CD4-positive, alpha-beta T cell treated with Interleukin-10 for 1 hour (primary cell): ENCODE measurements at regions not wholly inside any gene's neighbourhood (a gene's known extent, or its start where the extent isn't known, plus 50 kb on each side); places are given as distances from the start of the nearest gene placed in this dataset.

Experiments used
- DNase-seq: peaks from one replicate; pipeline ENCODE4 v3.0.0-alpha.2; 2020

DNA sequence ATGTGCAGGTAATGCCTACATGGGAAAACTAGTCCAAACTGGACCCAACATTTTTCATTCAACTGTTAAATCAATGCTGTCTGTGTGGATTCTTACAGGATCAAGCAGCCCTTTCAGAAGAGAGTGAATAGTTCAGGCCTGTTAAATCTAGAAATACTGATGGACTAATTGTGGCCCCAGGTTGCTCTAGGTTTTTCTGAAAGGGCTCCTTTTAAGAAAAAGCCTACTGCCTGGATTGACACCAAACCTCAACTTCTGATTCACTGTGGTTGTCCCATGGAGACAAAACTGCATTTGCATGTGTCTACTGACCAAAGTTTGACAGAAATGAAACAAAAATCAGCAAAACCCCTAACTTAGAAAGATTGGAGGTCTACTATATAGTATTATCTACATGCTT is 437.0 kb downstream of the KLF12 start:
- DNase-seq: no peak

DNA sequence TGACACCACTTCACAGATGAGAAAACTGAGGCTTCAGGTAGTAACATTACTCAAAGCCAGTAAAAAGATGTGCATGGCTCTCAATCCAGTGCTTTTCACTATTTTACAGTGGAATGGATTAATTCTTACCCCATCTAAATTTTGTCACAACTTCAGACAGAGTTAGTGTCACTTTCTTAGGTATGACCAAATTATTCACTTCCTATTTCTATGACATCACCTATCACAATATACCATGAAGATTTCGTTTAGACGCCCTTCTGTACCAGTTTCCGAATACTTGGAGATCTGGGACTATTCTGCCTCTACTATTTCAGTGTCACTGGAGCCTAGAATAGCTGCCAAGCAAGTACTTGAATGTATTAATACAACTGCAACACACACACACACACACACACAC is 437.5 kb downstream of the KLF12 start:
- DNase-seq: no peak

DNA sequence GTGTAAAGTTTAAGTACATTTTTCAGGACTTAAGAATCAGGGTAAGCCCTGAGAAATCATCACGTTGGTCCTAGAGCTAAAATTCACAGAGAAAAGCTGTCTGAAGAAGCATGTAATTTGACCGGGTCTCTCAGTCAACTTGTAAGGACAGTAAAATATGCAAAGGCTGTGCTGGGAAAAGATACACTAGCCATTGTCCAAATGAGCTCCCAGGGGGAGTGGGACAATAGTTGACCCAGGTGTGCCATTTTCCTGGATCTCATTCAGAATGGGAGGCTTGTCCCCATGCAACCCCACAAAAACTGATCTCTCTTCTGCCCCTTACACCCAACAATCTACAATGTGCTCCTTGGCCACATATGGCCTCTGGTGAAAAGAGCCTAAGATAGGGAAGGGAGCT is 437.9 kb downstream of the KLF12 start:
- no peak for DNase-seq

DNA sequence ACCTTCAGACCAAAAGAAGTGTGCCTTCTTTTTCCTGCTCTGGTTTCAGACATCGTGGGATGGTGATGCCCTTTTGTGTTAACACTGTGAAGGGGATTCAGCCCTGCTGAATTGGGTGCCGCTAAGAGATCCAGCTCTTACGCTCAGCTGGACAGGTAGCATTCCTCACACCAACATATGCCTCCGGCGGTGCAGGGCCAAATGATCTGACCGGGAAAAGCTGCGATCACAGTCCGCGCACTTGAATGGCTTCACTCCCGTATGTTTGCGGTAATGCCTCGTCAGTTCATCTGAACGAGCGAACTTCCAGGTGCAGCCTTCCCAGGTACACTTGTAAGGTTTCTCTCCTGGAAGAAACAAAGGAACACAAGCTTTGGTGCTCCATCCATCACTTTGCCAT is 438.9 kb downstream of the KLF12 start:
- DNase-seq: no peak

DNA sequence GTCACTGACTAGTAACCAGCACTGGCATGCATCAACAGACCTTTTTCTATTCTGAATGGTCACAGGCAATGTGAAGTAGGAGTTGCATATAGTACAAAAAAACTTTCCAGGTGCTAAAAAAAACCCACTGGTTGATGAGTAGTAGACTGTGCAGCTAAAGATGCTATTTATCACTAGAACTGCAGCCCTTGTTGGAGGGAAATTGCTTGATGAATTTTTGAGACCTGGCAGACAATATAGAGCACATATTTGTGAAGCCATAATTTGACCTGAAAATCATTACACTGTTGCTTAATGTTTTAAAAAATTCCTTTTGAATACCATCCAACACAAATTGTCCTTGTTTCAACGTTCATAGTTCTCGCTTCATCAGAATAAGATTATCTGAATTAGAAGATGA is 441.0 kb downstream of the KLF12 start:
- DNase-seq: no peak

DNA sequence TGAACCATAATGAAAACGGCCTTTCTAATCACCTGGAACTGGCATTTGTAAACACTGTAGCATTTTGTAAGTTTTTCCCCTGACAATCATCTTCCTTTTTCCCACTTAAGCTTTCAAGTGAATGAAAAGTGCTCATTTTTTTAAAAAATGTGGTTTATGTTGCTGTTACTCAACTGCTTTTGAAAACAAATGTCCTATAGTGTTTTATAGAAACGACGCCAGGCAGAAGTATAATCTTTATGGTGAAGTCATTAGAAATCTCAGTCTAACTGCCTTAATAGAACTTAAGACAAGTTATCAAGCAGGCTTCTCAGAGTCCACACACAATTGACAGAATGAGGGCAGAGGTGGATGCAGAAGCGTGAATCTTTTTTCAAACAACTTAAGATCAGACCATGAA is 442.3 kb downstream of the KLF12 start:
- no peak for DNase-seq

DNA sequence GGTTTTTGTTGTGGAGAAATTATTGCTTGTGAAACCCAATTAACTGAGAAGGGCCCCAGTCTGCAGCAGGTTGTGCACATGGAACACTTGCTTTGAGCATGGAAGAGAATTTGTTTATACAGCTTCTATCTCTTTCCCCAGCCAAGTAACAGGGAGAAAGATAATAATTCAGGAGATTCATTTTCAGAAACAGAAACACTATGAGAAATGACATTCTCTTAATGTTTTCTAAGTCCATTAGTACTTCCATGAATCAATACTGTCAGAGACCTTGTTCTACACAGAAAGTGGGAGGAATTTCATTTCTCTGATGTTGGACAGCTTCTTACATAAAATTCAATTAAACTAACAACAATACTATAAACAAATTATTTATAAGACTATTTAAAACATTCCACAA is 446.3 kb downstream of the KLF12 start:
- DNase-seq: no peak

DNA sequence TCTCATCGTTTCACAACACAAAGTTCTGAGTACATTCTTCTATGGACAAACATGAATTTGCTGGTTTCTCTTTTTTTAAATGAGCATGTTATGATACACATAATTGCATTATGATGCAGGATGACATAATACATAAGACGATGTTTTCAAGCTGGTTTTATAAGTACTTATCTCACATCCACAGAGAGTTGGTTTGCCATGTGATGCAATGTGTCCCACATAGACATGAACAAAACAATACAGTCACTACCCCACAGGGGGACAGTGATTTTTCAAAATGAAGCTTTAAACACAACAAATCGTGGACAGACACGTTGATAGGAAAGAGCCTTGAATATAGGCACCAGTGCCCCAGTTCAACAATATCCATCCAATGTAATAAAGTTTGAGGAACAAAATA is 447.1 kb downstream of the KLF12 start:
- DNase-seq: no peak

DNA sequence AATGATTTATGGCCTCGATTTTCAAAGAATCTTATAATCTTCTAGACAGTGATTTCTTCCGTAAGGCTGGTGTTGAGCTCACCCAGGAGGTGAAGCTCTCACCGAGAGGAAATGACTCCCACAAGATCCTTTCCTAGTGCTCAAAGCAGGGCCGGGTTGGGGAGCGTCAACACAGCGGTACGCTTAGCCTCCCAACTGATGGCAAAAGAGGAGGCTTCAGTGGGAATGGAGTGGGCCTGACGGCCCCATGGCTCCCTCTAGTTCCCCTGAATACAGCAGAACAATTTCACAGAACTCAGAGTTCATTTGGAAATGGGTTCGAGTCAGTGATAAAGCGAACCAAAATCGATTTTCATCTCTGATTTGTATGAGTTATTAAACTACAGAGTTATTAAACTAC is 449.5 kb downstream of the KLF12 start:
- DNase-seq: no peak

DNA sequence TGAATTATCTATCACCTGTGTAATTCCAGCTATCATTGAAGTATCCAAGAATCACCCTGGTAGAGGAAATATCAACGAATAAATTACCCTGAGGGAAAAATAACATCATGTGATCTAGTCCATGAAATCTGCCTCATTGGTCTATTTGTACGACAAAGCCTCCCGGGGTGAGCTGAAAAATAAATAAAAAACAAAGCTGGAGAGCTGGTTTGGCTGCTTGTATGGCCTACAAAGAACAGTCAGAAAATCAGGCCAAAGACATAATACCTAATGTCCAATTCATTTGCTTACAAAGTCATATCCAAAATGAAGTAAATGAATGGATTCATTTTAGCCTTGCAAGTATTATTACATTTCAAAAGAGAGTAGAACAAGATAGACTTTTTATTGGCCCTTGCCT is 449.9 kb downstream of the KLF12 start:
- DNase-seq: no peak

DNA sequence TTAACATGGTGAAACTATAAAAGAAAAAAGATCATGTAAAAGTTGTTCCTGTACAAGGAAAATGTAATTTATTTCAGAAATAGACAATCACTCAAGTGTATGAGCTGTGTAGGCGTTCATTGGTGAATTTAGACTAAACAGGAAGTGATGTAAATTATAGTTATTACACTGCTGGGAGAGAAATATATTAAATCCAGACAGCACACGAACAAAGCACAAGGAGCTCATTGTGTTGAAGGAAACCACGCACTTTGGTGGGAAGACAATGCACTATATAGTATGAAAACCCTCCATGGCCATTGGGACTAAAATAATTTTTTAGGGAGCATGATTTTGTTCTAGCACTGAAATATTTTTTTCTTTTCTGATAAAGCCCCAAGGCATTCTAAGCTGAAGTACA is 450.5 kb downstream of the KLF12 start:
- DNase-seq: no peak

DNA sequence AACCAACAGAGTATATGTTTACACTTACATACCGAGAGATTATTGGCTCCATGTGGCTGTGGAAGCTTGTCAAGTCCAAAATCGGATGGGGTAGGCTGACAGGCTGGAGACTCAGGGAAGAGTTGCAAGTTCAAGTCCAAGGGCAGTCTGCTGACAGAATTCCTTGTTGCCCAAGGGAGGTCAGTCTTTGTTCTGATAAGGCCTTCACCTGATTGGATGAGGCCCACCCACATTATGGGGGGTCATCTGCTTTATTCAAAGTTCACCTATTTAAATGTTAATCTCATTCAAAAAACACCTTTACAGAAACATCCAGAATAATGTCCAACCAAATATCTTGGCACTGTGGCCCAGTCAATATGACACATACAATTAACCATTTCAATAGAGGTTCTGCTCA is 452.4 kb downstream of the KLF12 start:
- DNase-seq: no peak

DNA sequence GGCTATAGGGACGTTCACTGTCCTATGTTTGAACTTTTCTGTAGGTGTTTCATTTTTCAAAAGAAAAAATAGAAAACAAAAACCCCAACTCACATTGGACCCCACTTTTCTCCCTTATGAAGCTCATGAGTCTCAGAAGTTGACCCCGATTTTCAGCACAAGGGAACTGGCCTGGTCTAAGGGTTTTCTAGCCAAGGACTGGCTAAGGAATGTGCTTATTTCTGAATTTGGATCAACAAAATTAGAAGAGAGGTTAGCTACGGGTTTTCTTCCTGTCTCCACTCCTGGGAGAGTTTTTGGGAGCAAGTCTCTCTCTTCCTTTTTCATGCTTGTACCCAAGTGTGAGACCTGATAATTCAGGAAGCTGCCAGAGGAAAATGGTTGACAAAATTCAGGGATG is 453.2 kb downstream of the KLF12 start:
- DNase-seq: no peak

DNA sequence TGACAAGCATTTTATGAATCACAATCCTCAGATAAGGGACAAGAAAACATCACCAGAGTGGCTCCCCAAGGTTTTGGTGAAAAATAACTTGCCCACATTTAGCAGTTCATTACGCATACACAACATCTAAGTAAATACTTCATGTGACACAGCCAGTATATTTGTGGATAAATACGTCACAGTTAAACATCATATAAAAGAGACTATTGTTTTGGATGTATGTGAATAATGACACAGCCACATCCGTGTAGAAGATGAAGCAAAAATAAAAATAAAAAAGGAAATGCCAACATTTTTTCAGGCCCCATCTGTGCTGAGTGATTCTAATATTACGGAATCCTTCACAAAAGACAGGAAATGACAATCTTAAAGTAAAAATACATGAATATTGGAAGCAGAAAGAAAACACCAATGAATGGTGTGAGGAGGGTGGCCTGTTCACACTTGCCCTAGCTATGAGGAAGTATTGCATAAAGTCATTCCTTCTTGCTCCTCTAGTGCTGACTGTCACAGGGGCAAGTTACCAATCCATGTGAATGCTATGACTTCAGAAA is 457.1 kb downstream of the KLF12 start:
- DNase-seq: no peak

DNA sequence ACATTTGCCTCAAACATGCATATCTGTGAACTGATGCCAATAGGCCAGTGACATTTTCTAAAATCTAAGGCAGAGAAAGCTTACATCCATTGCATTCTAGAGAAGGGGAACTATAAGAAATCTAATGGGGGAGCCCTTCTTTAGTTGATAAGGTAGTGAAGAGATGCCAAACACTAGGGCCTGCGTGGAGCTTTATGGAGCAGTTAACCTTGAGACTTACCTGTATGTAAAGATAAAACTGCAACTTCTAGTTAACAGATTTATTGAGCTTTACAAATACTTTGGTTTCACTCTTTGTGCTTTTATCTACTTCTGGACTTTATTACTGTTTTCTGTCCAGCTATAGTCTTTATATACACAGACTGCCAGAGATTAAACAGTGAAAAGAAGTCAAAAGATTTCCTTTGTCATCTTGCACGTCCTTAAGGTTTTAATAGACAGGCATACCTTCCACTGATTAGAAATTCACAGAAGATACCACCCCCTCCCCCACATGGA is 457.6 kb downstream of the KLF12 start:
- DNase-seq: no peak

DNA sequence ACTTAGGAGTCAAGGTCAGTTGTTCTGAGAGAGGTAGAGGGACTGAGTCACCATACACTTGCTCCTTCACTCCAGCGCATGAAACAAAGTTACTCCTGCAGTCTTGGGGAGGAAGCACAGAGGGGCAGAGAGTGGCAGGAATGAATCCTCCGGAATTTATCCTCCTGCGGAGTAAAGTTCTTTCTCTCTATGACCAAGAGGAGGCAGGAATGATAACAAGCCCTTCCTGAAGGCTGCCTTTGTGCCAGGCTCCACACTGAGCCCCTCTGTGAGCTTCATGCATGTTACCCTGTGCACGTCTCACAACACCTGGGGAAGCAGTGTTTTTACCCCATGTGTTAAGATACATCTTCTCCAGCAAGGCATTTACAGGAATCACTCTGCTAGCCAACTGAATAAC is 458.4 kb downstream of the KLF12 start:
- DNase-seq: no peak

DNA sequence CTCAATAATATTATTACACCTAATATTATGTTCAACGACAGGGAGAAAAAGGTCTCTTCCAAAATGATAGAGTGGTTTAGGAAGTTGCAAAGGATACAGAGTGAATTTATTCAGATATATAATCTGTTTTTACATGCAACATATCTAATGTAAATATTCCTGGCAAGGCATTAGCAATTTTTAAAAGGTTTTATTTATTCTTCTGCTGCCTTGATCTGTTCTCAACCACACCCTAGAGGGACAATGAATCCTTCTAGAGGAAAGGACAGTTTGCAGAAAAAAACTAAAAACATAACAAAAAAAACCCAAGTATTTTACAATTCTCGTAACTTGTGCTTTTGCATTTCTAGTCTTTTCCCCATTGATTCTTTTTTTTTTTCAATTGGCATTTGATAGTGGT is 459.6 kb downstream of the KLF12 start:
- no peak for DNase-seq

DNA sequence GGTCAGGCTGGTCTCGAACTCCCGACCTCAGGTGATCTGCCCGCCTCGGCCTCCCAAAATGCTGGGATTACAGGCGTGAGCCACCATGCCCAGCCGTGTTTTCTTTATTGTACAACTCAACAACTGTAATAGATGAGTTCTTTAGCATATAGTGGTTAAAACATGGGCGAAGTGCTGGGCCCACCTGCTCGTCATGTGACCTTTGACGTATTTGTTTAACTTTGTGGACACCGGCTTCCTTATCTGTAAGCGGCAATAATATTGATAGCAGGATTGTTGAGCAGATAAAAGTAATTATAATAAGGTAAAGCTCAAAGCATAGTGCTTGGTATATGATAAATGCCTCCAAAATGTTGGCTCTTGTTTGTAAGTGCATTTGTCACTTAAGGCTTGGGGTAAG is 460.3 kb downstream of the KLF12 start:
- no peak for DNase-seq

DNA sequence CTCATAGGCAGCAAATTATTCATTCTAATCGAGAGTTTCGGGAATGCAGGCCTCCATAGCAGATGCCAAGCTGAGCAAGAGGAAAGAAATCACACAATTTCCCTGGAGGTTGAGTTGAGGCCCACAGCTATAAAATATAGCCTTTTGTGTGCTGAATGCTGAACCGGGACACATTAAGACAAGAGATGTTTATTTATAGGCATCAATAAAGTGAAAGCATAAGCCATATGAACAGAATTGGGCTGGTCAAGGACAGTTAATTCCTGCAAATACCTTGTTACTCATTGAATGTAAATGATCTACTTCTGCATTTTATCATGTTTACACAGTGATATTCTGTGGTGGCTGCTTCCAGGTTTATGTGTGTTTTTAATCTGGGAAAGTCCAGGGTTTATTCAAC is 461.7 kb downstream of the KLF12 start:
- no peak for DNase-seq

DNA sequence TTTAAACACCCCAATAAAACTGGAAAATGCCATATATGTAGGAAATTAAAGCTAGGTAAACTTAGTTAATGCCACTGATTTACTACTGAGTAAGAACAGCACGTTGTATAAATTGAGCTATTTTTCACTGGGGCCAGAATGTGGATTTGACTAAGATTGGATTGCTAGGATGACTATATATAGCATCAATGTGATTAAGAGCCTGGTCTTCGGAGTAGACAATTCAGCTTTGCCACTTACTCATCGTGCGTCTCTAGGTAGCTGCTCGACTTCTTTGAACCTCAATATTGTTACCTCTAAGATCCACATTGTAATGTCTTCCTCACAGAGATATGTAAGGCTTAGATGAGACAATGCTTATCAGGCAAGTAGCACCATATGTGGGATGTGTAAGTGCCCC is 462.5 kb downstream of the KLF12 start:
- no peak for DNase-seq

DNA sequence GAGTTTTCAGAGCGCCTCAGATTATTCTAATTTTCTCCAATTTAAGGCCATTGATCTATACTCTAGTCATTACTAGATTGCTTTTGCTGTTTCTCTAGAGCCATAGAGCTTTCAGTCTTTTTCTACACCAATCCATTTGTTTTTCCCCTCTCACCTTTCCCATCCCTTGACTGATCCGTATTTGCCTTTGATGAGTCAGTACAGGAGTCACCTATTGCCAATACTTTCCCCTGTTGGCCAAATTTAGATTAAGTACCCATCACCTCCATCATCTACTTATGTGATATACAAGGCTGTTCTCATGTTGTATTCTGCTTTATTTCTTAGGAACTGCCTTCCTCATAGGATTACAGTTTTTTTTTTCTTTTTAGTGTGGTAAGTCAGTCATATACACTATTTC is 463.2 kb downstream of the KLF12 start:
- no peak for DNase-seq

DNA sequence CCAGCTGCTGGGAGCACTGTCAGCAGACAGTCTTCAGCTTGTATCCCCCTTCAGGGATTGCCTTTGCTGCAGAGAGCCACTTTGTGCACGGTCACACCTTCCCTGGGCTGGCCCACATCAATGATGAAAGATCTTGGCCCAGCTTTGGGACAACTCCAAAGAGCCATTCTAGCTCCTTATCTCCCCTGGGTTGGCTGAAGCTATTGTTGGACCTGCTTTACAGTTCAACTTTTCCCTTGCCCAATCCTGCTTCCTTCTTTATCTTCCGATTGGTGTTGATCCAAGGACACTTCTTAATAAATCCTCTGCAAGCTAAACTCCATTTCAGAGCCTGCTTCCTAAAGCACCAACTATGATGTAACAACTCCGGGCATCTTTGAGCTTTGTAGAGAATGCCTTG is 466.4 kb downstream of the KLF12 start:
- DNase-seq: no peak

DNA sequence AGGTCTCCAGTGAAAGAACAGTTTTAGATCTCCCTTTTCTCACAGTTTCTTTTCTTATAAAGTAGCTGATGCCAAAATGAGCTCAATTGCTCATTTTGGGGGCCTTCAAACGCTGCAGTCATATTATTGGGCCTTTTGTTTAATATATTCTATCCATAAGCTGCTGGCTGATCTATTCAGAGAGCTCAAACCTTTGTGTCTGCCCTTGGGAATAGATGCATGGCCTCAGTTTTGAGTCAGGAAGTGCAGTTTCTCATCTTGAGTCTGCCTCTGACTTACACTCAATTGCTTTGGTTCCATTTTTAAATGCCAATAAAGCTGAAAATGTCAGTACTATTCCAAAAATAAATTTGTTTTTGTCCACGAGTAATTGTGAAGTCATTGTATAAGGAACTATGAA is 468.9 kb downstream of the KLF12 start:
- no peak for DNase-seq

DNA sequence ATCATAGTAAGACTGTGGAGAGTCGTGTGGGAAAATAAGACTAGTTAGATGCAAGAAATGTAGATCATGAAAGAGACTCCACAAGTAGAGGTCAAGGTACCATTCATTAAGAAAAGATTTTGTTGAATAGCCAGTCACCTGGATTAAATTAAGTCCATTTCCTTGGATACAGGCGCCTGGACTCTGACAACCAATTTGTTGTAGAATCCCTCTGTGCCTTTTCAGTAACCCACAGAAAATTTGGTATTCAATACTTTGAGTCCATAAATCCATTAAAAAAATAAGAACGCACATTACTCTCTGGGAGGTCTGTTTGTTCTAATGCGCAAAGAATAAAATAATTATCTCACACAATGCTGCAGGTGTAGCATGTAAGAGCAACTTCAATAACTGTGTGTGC is 469.4 kb downstream of the KLF12 start:
- no peak for DNase-seq

DNA sequence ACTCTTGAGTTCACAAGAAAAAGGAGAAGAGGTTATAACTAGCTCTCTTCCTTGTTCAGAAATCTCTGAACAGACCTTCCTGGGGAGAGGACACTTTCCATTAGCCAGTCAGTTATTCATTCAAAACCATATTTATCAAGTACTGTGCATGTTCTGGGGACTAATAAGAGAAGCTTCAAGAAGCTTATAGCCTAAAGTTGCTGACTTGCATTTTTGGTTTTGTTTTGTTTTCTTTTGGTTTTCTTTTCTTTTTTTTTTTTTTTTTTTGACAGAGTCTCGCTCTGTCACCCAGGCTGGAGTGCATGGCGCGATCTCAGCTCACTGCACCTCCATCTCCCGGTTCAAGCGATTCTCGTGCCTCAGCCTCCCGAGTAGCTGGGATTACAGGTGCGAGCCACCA is 471.4 kb downstream of the KLF12 start:
- no peak for DNase-seq
